GM04504 (cell line): ENCODE measurements at regions not wholly inside any gene's neighbourhood (a gene's known extent, or its start where the extent isn't known, plus 50 kb on each side); places are given as distances from the start of the nearest gene placed in this dataset.

Experiments
- DNase-seq: peaks from one replicate; pipeline ENCODE4 v3.0.0-alpha.2; 2012; ENCODE audit warnings: low read depth

DNA sequence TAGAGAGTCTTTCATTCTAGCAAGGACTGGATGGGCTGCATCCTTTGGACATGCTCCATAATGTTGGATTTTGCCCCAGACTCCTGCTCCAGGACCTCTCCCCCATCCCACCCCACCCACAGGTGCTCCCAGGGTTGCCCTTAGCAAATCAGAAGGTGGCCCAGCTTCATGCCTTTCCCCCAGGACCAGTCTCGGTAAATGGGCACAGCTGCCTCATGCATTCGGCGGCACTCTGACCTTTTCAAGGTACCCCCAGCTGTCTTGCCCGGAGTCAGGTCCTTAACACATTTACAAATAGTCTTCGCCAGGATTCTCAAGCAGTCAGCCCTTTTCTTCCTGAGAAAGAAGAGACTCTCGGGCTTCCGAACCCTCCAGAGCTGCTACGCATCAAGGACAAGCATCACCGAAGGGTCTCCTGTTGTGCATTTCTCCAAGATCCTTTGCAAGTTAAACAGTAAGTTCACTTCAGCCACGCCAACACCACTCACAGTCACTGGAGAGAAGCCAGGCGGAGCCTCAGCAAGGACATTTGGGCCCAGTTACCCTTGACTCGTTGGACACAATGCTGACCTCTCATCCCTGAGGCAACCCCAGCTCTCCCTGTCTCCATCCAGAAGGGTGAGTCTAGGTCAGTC, 287.8 kb downstream of the FAM43A start:
- DNase-seq: no peak

- DNase-seq: no peak
Measured at GRCh38 chr3:194974468-194975135, 288.9 kb downstream of the FAM43A start.

DNA sequence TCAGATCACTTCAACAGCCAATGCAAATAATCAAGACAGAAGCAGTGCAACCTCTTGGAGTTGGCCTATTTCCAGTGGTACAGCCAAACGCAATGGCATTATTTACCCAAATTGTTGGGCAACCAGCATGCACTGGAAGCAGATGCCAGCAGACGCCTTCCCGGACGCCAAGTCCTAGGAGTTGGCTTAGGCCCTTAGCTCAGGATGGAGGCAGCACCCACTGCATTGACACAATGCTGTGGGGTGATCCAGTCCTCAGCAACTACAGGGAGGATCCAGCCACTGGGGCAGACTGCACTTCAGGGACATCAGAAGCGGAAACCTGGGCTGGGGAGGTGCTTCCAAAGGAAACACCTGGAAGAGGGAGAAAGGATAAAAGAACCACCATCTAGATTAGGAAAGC, 290.4 kb downstream of the FAM43A start:
- DNase-seq: no peak

DNA sequence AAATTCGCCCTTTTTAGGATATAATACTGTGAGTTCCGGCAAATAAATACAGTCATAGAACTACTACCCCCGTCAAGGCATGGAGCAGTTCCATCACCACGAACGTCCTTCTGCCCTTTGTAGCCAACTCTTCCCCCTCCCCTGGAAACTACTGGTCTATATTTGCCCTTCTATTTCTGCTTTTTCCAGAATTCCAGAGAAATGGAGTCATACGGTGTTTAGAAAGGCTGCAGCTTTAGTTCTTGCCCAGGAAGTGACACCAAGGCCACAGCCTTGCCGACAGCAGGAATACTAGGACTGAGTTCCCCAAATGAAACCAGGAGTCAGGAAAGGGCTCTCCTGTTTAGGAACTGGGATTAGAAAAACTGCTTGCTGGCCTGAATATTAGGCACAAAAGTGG, 291.2 kb downstream of the FAM43A start:
- no peak for DNase-seq

- no peak for DNase-seq
Measured at GRCh38 chr3:194977356-194977755, 291.7 kb downstream of the FAM43A start.

- no peak for DNase-seq
Measured at GRCh38 chr3:194979173-194979572, 291.8 kb downstream of the XXYLT1 start.

- no peak for DNase-seq
Measured at GRCh38 chr3:194982472-194982871, 288.5 kb downstream of the XXYLT1 start.

DNA sequence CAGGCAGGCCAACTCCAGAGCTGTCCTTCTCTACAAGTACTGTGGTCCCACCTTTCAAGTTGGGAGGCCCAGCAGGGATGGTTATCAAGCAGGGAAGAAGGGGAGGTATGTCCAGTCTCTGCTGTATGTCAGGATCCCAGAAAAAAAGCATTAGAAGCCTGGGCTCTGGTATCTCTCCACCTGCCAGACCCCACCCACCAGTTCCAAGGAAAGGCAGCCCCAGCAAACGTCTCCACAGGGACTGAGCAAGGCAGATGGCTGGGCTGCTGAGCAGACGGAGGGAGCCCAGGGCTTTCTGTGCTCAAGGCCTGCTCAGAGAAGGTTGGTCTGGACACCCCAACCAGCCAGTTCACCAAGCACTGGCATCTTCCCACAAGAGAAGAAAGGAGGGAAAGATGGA, 287.8 kb downstream of the XXYLT1 start:
- no peak for DNase-seq

GRCh38 chr3:194983620-194984019, 287.3 kb downstream of the XXYLT1 start:
- no peak for DNase-seq

- no peak for DNase-seq
Measured at GRCh38 chr3:194984066-194984465, 286.9 kb downstream of the XXYLT1 start.

GRCh38 chr3:194984622-194985021, 286.3 kb downstream of the XXYLT1 start:
- no peak for DNase-seq

- DNase-seq: no peak
Measured at GRCh38 chr3:194985031-194985578, 285.9 kb downstream of the XXYLT1 start.

GRCh38 chr3:194986208-194987043, 284.5 kb downstream of the XXYLT1 start:
- DNase-seq: no peak

DNA sequence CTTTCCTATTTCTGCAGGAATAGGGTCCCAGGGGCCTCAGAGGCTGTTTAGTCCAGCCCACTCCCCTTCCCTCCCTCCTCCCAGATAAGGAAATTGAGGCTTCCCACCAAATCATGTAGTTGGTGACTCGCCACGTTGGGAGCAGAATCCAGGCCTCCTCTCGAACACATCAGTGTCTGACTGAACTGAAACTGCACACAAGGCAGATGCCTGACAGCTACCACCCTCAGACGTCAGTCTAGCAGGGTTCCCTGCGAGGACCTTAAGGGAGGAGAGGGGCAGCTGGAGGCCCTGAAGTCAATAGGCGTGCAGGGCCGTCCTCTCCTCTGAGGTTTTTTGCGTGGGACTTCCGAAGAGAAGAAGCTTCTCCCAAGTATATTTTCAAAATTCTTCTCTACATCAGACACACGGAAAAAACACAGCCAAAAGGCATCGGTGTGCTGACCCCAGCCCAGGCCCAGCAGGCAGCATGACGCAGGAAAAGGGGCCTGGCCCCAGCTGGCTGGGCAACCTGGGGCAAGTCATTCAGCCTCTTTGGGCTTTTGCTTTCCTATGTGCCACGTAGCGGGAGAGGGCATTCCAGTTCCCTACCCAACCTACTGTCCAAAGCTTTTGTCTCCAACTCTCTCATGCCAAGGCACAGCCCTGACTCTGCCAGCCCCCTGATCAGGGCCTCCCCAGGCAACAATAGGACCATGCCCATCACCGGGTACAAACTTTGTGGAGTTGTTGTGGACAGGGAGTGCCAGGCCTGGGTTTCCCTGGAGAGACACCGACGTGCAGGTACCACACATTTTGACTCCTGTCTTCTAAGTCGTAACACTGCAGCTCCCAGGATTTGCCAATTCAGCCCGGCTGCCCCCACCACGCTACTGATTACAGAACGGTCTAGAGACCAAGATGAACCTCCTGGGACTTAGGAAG, 283.1 kb downstream of the XXYLT1 start:
- DNase-seq: no peak

DNA sequence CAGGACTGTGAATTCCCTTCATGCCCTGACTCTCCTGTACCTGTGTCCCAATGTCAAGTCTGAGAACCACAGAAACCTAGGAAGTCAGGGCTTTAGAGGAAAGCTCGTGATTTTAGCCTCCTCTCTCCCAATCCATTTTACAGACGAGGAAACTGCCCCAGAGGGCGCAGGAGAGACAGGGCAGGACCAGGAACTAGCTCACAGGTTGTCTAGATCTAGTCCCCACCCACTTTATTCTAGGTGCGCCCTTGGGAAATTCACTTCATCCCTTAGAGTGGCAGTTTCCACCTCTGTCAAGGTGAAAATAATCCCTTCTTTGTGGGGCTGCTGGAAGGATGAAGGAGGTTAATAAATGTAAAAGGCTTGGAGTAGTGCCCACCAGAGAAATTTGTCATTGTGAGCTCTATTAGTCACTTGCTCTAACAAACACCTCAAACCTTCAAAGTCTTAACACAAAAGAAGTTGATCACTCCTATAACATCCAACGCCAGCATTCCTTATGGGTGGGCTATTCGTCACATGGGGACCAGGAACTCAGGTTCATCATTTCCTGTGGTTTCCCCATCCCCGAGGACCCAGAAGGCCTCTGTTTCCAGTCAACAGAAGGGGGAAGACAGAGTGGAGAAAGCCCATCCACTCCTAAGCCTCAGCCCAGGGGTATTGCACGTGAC, 282.3 kb downstream of the XXYLT1 start:
- DNase-seq: no peak

GRCh38 chr3:194989241-194989640, 281.7 kb downstream of the XXYLT1 start:
- no peak for DNase-seq

DNA sequence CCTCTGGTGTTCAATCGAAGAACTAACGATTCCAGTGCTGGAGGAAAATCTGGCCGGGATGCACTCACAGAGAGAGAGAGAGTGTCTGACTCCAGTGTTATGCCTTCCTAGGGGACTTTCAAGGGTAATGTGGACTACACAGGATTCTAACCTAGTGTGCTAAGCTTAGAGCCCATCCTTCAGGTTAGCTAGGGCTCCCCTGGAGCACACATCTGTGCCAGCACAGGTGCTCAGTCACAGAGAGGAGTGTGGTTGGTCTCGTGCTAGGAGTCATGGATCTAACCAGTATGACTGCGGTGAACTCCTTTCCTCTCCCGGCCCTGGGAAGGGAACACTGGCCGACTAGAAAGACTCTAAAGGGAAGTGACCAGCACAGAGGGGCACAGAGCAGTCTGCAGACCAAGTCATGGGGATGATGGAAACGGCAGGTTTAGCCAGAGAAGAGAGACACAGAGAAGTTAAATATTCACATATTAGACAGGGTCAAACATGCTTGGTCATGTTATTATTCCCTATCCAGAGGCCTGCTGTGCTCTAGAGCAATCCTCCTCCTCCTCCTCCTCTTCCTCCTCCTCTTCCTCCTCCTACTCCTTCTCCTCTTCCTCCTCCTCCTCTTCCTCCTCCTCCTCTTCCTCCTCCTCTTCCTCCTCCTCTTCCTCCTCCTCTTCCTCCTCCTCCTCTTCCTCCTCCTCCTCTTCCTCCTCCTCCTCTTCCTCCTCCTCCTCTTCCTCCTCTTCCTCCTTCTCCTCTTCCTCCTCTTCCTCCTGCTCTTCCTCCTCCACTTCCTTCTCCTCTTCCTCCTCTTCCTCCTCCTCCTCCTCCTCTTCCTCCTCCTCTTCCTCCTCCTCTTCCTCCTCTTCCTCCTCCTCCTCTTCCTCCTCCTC, 280.3 kb downstream of the XXYLT1 start:
- DNase-seq: no peak

DNA sequence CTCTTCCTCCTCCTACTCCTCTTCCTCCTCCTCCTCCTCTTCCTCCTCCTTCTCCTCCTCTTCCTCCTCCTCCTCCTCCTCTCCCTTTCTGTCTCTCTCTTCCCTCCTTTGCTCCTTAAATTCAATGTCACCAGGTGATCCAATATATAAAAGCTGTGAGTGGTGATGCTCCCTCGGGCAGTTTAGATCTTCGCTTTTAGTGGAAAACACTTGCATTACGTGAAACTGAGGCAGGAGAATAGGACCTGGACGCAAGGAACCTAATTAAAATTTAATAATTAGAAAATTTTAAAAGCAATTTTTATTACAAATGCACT, 279.7 kb downstream of the XXYLT1 start:
- no peak for DNase-seq

DNA sequence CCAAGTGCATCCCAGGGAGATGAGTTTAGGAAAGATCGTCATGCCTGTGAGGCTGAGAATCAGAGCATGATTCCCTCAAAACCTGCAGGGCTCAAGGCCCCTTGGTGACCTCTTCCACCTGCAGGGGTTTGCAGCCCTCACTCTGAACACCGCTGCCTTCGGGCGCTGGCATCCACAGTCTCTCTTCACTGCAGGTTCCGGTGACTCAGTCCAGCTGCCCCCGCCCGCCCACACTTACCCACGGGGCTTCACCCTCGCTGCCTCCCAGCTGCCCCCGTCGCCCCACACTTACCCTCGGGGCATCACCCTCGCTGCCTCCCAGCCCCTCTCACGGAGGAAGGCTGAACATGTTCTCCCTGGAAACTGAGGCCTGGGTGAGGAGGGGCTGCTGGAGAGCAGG, 277.1 kb downstream of the XXYLT1 start:
- no peak for DNase-seq

- no peak for DNase-seq
Measured at GRCh38 chr3:194994551-194994981, 276.4 kb downstream of the XXYLT1 start.
